GM18873 (cell line): ENCODE measurements at regions not wholly inside any gene's neighbourhood (a gene's known extent, or its start where the extent isn't known, plus 50 kb on each side); places are given as distances from the start of the nearest gene placed in this dataset.

Experiments
- ATAC-seq: cut with Tn5 transposase; IDR thresholded peaks from one replicate; pipeline ENCODE4 v1.9.1; 2021; ENCODE audit warnings: mild to moderate bottlenecking, moderate library complexity, moderate number of reproducible peaks; ENCODE audit not compliant: unreplicated experiment, low FRiP score

DNA sequence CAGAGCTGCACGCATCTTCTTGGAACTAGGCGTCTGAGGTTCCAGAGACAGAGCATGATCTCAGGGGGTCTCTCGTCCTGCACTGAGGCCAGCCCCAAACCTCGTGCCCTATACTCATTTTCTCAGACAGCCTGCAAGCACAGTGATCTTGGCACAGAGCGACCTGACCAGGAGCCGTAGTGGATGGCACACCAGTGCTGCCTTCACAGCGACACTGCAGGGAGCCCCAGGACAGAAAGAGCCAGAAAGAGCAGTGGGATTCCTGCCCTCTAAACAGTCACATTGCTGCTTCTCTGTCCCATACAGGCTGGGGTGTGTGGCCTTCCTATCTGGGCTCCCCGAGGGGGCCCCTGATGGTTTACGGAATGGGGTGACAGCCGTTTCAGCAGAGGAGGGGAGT, 131.0 kb downstream of the RBFOX3 start:
- ATAC-seq: no peak

DNA sequence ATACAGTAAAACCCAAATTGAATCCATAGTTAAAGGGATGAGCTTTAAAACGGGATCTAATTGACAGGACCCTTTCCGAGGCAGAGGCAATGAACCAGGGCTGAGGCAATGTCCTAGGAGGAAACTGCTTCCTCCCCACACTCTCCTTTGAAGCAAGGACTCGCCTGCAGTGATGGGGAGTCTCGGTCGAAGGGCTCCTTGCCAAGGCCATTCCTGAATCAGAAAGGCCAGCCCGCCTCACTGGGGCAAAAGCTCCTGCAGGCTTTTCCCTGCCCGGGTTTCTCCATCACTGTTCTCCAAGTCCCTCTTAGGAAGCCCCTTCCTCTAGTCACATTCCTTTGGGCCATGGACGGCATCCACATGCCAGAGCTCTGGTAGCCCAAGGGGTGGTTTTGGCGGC, 132.0 kb downstream of the RBFOX3 start:
- no peak for ATAC-seq

DNA sequence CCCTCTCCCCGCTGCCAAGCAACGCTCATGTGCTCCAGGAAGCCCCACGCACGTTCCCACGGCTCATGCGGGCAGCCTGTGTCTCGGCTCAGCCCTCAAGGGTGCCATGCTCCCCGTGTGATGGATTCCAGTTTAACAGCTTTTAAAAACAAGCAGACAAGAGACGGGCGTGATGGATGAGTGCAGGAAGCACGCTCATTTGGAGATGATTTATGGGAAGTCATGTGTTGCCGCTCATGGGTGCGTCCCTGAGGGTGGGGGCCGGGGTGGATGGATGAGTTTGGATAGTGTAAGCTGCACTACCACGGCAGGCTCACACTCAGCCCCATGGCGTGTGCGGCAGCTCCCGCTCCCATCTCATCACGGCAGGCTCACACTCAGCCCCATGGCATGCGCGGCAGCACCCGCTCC, 132.8 kb downstream of the RBFOX3 start:
- ATAC-seq: no peak

DNA sequence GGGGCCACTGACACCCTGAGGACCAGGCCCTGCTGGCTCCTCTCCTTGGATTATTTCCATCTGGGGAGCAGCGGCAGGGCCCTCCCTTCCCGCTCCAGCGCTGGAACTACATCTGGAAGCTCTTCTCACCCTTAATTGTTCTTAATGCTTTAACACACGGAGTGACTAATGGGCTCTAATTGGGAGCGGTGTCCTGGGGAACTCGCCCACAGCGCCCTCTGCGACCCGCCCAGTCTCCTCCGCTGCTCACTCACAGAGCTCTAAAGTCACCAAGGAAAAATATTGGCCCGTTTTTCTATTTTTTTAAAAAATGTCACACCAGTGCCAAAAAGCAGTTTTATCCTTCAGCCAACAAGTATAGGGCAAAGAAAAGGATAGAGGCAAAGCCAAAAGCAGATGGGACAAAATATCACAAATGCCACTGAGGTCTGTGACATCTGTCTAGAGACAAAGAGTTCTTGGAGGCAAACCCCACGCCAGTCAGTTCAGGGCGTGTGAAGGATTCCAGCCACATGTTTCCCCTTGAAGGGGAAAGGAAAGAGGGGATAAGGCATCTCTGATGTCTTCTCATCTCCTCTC, 134.7 kb downstream of the RBFOX3 start:
- ATAC-seq: no peak

DNA sequence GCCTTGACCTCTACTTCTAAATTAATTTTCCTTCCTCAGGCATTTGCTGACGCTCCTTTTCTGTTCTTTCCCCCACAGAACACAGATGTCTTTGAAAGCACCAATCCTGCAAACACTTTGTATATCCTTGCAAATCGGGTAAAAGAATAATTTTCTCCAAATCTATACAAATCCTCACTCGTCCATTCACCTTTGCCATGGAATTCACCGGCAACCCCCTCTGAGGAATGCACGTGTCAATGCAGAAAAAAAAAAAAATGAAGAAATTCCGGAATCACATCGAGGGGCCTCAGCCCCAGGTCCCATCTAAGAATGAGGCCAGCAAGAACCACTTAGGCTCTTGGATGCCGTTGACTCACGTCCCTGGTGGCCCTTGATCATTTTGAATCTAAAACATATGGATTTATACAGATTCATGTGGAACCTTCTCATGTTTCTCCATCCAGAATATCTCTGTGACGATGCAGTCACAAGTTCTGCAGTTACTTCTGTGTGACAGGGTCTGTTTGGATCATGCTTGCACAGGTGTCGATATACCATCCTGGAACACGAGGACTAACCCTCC, 136.9 kb downstream of the RBFOX3 start:
- no peak for ATAC-seq

DNA sequence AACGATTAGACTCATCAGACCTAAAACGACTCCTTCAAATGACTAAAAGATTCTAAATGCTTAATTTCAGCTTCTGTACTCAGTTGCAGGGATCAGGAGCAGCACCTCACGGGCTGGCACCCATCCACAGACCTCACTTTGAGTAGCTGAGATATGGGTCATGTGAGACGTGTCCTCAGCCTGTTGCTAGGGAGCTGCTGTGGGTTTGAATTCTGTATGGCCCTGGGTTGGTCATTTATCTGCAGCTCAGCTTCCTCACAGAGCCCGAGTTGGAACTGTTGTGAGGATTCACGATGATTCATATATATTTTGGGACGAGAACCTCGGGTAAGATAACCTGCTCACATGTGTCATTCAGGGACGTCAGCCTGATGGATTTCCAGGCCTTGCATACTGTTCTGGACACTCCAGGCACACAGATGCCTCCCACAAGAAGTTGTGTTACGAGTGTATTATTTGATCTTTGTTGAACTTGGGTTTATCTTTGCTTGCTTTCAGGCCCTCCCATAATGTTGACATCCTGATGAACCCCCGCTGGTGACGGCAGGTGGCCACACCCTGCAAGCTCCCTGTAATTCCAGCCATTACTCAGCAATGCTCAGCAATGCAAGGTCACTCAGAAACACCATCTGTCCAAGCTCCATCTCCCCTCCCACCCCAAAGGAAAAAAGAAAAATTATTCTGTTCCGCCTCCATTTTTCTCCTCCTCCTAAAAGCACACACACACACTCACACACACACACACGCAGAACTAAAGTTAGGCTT, 137.6 kb downstream of the RBFOX3 start:
- ATAC-seq: no peak

DNA sequence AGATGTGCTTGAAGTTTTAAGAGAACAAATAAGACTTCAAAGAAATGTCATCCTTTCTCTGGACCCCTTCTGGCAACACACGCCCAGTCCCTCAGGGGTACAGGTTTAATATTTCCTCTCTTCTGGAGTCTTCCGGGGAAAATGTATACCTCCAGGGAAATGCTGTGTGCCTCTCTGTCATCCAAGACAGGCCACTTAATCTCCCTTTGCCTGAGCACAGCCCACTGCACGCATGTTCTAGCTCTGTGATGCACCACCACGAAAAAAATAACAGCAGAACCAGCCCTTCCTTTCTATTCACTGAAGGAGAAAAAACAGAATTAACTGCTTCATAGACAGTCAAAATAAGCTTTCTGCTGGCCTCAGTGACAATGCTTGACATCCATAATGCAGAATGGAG, 140.1 kb downstream of the RBFOX3 start:
- no peak for ATAC-seq

DNA sequence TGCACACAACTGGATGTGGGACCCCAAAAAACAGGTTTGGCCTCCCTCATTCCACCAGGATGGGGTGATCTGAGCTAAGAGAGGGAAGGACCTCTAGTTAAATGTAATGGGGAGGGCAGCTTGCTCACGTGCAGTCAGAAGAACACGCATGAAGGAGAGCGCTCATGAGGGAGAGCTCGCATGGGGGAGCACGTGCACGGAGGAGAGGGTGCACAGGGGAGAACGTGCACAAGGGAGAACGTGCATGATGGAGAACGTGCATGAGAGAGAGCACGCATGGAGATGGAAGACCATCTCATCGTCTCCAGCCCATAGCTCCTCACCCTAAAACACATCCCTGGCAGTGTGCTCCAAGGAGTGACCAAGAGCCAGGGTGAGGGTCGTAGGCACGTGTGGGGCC, 141.2 kb downstream of the RBFOX3 start:
- ATAC-seq: no peak

DNA sequence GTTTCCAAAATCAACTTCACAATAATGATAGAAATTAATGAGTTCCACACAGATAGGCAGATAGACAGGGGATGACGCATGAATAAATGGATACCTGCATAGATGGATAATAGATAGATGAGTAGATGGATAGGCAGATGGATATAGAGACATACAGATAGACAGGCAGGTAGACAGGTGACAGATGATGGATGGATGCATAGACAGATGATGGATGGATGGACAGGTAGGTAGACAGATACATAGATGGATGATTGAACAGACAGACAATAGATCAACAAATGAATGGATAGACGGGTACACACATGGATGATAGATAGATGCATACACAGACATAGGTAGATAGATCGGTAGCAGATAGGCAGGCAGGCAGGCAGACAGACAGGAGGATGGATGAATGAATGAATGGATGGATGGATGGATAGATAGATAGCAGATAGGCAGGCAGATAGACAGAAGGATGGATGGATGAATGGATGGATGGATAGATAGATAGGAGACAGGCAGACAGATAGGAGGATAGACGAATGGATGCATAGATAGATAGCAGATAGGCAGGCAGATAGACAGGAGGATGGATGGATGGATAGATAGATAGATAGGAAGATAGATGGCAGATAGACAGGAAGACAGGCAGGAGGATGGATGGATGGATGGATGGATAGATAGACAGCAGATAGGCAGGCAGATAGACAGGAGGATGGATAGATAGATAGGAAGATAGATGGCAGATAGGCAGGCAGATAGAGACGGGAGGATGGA, 142.5 kb downstream of the RBFOX3 start:
- no peak for ATAC-seq

DNA sequence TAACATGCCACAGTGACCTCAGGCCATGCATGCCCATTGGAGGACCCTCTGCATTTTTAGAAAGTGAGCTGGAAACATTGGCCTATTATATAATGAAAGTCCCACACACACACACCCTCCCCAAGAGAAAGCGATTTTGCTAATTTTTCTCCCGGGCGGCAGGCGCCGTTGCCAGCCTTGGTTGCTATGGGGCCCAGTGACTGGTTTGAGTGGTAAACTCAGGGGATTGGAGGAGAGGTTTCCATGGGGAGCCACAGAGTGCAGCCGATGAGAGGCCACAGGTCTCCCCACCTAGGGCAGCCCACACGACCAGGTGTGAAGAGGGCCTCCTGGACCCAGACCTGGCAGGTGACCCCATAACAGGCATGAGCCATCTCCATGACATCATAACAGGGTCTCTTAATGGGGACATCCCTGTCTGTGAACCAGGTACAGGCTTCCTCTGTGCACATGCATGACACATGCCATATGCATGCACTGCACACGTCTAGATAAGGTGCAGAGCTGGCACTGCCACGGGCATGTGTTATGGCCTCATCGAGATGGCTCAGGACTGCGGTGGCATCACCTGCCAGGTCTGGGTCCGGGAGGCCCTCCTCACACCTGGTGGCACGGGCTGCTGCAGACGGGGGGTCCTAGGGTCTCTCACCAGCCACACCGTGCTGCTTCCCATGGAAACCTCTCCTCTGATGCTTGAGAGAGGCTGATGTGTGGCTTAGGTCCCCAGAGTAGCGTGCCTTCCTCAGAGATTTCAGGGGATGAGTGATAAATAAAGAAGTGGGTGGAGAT, 144.1 kb downstream of the RBFOX3 start:
- no peak for ATAC-seq

DNA sequence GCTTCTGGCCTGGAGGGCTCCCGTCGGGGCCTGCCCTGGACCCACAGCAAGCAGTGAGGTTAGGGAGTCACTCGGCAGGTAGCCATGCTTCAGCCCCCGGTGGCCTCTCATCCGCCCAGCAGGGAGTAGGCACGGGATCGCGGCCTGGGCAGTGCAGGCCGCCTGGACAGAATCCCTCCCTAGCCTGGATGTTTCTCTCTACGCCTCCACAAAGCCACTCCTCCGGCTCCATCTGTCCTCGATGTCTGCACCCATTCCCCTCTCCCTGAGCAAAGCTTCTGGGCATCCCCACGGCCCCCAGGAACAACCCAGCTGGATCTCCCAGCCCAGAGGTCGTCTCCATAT, 145.2 kb downstream of the RBFOX3 start:
- ATAC-seq: no peak

DNA sequence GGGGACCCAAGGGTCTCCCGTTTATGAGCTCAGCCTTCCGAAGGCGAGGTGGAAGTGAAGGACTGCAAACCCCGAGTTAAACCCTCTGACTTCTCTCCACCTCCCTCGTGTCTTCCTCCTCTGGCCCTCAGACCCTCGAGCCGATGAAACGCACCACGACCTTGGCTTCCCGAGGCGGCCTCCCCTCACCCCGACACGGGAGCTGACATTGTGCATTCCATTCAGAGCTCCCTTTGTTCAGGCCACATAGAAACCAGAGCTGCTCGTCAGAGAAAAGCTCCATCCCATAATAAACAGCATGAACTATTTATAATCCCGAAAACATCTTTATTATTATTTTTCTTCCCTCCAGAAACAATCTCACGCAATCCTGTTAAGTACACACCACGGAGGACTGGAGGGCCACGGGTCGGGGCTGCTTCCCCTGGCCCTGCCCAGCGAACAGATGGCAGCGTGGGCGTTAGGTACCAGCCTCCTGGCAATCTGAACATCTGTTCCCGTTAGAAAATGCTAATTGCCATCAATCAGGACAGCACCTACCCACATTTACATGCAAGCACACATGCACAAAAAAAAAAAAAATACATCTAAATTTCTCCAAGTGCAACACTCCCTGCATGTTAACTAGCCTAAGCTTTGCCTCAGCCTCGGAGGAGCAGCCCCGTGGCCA, 145.7 kb downstream of the RBFOX3 start:
- ATAC-seq: no peak

DNA sequence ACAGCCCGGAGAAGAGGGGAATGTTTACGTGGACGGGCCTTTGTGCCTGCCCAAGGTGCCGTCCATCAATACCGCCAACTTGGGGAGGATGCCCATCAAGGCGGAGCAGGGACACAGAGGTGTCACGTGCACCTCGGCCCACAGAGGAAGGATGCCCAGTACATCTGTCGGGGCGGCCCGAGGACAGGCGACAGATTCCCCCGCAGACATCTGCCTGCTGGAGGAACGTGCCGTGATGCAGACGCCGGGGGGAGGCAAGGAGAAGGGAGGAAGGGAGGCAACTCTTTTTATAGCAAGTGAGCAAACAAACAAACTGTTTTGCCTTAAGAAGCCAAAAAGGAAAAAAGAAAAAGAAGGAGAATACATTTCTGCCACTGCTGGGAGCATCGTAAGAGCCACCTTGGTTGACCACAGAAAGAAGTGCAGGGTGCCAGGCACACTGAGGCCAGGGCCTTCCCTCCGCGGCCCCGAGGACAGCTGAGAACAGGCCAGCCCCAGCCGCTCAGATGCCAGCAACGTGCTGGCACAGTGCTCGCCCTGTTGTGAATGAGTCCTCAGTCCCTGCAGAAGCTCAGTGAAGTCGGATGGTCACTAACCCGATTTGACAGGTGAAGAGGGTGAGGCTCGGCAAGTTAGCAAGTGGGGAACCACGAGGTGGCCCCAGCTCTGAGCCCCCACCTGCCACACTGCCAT, 146.4 kb downstream of the RBFOX3 start:
- ATAC-seq: no peak

DNA sequence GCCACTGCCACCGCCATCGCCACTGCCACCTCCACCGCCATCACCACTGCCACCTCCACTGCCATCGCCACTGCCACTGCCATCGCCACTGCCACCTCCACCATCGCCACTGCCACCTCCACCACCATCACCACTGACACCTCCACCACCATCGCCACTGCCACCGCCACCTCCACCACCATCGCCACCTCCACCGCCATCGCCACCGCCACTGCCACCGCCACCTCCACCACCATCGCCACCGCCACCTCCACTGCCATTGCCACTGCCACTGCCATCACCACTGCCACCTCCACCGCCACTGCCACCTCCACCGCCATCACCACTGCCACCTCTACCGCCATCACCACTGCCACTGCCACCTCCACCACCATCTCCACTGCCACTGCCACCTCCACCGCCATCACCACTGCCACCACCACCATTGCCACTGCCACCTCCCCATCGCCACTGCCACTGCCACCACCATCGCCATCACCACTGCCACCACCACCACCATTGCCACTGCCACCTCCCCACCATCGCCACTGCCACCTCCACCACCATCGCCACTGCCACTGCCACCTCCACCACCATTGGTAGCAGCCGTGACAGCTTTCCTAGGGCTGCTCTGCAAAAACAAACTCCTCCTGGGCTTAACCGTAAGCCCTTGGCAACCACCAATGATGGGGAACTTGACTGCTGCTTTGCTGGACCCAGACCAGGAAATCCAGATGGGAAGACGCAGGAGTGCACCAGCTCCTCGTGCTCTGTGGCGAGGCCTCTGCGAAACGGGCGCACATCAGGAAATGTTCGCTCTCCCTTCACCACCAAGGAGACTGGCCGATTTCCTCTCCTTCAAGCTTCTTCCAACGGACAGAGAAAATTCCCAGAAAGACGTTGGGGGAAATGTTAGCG, 147.2 kb downstream of the RBFOX3 start:
- no peak for ATAC-seq

DNA sequence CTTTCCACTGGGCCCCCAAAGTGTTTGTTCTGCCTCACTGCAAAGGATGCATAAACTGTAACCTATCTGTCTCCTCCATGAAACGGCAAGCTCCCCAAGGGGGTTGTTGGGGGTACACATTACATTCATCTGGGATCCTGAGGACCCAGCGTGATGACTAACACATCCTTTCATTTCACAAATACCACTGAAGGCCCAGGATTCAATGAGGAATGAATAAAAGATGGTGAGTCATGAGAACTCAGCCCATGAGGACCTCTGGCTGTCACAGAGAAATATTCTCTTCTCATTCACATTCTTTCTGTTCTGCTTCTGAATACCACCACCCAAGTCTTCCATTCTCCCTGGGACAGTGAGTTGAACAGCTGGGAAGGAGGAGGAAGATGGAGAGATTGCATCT, 149.8 kb downstream of the RBFOX3 start:
- no peak for ATAC-seq

DNA sequence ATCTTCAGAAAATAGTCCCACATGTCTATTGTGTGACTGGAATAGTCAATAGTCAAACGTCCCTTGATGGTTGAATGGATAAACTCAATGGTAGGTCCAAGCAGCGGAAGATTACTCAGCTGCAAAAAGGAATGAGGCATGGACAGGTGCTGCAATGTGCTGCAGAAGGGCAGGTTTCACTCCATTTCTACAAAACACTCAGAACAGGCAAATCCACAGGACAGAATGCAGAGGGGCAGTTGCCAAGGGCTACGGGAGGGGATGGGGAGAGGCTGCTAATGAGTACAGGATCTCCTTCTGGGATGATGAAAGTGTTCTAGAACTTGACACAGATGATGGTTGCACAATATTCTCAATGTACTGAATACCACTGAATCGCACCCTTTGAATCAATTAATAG, 151.0 kb downstream of the RBFOX3 start:
- ATAC-seq: no peak

DNA sequence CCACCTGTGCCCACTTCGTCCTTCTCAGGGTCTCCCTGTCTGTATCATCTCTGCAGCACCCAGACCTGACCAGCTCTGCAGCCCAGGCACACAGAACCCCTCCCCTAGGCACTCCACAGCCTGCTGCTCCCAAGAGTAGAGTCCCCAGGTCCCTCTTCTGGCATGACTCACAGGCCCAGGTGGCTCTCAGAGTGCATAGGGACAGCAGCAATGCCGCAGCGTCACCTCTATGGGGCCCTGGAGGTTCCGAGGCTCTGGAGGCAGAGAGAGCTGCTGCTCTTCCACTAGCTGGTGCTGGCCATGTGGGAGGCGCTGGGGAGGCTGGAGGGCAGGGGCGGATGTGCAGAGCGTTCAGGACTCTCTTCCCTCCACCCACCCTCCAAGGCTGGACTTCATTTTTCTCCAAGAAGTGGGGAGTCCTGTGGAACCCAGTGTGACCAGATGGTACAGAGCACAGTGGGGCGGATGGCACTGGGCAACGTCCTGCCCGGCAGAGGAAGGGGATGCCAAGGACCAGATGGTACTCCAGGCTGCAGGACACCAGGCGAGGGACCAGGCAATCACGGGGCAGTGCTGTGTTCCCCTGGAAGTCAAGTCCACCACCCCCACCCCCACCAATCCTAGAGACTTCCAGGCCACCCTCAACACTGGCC, 151.7 kb downstream of the RBFOX3 start:
- no peak for ATAC-seq

DNA sequence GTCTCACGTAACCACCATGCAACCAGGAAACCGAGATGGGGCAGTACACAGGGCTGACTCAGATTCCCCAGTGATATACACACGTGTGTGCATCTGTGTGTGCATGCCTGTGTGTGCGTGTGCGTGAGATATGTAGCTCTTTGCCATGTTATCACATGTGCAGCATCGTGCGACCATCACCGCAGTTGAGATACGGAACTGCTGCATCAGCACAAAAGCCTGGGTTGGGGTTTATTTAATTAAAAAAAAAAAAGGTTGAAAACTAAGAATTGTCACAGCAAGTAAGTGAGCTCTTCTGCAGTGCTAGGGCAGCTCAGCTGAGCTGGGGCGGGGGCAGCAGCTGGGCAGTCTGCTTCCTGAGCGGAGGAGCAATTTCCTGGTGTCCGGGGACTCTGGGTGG, 152.5 kb downstream of the RBFOX3 start:
- ATAC-seq: no peak
